ENCODE measurements at regions not wholly inside any gene's neighbourhood (a gene's known extent, or its start where the extent isn't known, plus 50 kb on each side); places are given as distances from the start of the nearest gene placed in this dataset.

- peak; percentile 55 for DNase-seq (ENCODE audit: low spot score)
- Histone ChIP-seq H3K27ac (no peak overlapping the region), H3K27me3 (replicated peaks; ENCODE audit: insufficient read depth) (no peaks in the 10 kb centered on the region), H3K4me3 (no peak overlapping the region), H3K9me3 (no peaks in the 10 kb centered on the region), H3K4me1 (replicated peaks) (no peaks in the 10 kb centered on the region), H3K36me3 (no peaks in the 10 kb centered on the region)
- intact Hi-C loops (cut with DNase I): loop anchor here (2.0 to 5.0 kb wide), 4 partner anchors 154 to 331 kb away; no protein-coding TSS in a partner anchor
- no peak for TF ChIP-seq POLR2A (IDR thresholded peaks at IDR 0.05)
- TF ChIP-seq POLR2AphosphoS5 (IDR thresholded peaks at IDR 0.05): peak; percentile 31
- peak; percentile 63 to 76 (median 70) for TF ChIP-seq CTCF (IDR thresholded peaks at IDR 0.05)
- 5% methylated on average over 2 of the region's 2 CpGs for WGBS
These were observed 123.6 kb downstream of the PALM2AKAP2 start for GRCh38 chr9:109903515-109904138.

GRCh38 chr9:109904666-109905065 lies 124.7 kb downstream of the PALM2AKAP2 start:
- H3K4me1 ChIP-seq (replicated peaks): no peaks in the 10 kb centered on the region
- TF ChIP-seq CTCF (IDR thresholded peaks at IDR 0.05) (no peak), POLR2A (IDR thresholded peaks at IDR 0.05) (no peak)
- intact Hi-C loops (cut with DNase I): loop anchor here (5.0 kb wide), 3 partner anchors 153 to 332 kb away; no protein-coding TSS in a partner anchor
- no peak overlapping the region for H3K27ac ChIP-seq
- 30% methylated on average over 5 of the region's 5 CpGs for WGBS
- H3K27me3 ChIP-seq (replicated peaks; ENCODE audit: insufficient read depth): no peaks in the 10 kb centered on the region
- no peak for DNase-seq (ENCODE audit: low spot score)
- H3K4me3 ChIP-seq: no peak overlapping the region
- no peaks in the 10 kb centered on the region for H3K36me3 ChIP-seq
- H3K9me3 ChIP-seq: no peaks in the 10 kb centered on the region

GRCh38 chr9:109905472-109905871 lies 125.5 kb downstream of the PALM2AKAP2 start:
- no peaks in the 10 kb centered on the region for H3K36me3 ChIP-seq
- intact Hi-C loops (cut with DNase I): no loop called here
- H3K27ac ChIP-seq: no peak overlapping the region
- WGBS: 91% methylated on average over 9 of the region's 9 CpGs
- no peak for DNase-seq (ENCODE audit: low spot score)
- H3K9me3 ChIP-seq: no peaks in the 10 kb centered on the region
- TF ChIP-seq CTCF (IDR thresholded peaks at IDR 0.05): no peak
- TF ChIP-seq POLR2A (IDR thresholded peaks at IDR 0.05): no peak
- no peak for TF ChIP-seq POLR2AphosphoS5 (IDR thresholded peaks at IDR 0.05)
- H3K4me3 ChIP-seq: no peak overlapping the region
- H3K27me3 ChIP-seq (replicated peaks; ENCODE audit: insufficient read depth): no peaks in the 10 kb centered on the region
- no peaks in the 10 kb centered on the region for H3K4me1 ChIP-seq (replicated peaks)

- no peaks in the 10 kb centered on the region for H3K9me3 ChIP-seq
- no peaks in the 10 kb centered on the region for H3K4me1 ChIP-seq (replicated peaks)
- no peak overlapping the region for H3K27ac ChIP-seq
- no peak for DNase-seq (ENCODE audit: low spot score)
- no peaks in the 10 kb centered on the region for H3K36me3 ChIP-seq
- WGBS: 82% methylated on average over 2 of the region's 2 CpGs
- H3K27me3 ChIP-seq (replicated peaks; ENCODE audit: insufficient read depth): no peaks in the 10 kb centered on the region
- TF ChIP-seq POLR2AphosphoS5 (IDR thresholded peaks at IDR 0.05): no peak
- no peak for TF ChIP-seq POLR2A (IDR thresholded peaks at IDR 0.05)
- no peak for TF ChIP-seq CTCF (IDR thresholded peaks at IDR 0.05)
- H3K4me3 ChIP-seq: no peak overlapping the region
- intact Hi-C loops (cut with DNase I): no loop called here
These were observed 126.9 kb downstream of the PALM2AKAP2 start for GRCh38 chr9:109906766-109907382.

GRCh38 chr9:109907400-109907799 lies 127.4 kb downstream of the PALM2AKAP2 start:
- H3K4me3 ChIP-seq: no peak overlapping the region
- WGBS: 75% methylated on average over 5 of the region's 5 CpGs
- no peaks in the 10 kb centered on the region for H3K36me3 ChIP-seq
- H3K27ac ChIP-seq: no peak overlapping the region
- H3K9me3 ChIP-seq: no peaks in the 10 kb centered on the region
- no peak for TF ChIP-seq POLR2A (IDR thresholded peaks at IDR 0.05)
- TF ChIP-seq CTCF (IDR thresholded peaks at IDR 0.05): no peak
- no peak for TF ChIP-seq POLR2AphosphoS5 (IDR thresholded peaks at IDR 0.05)
- no peaks in the 10 kb centered on the region for H3K4me1 ChIP-seq (replicated peaks)
- H3K27me3 ChIP-seq (replicated peaks; ENCODE audit: insufficient read depth): no peaks in the 10 kb centered on the region
- no peak for DNase-seq (ENCODE audit: low spot score)
- intact Hi-C loops (cut with DNase I): no loop called here
